NCI-H1436 (cell line): ENCODE measurements at regions not wholly inside any gene's neighbourhood (a gene's known extent, or its start where the extent isn't known, plus 50 kb on each side); places are given as distances from the start of the nearest gene placed in this dataset.
A peak's percentile ranks its signal among the peaks of the same experiment; 100 is the strongest.

Source experiments
- DNase-seq: peaks from one replicate; lab custom pipeline; 2025; lab: John Stamatoyannopoulos, UW

DNA sequence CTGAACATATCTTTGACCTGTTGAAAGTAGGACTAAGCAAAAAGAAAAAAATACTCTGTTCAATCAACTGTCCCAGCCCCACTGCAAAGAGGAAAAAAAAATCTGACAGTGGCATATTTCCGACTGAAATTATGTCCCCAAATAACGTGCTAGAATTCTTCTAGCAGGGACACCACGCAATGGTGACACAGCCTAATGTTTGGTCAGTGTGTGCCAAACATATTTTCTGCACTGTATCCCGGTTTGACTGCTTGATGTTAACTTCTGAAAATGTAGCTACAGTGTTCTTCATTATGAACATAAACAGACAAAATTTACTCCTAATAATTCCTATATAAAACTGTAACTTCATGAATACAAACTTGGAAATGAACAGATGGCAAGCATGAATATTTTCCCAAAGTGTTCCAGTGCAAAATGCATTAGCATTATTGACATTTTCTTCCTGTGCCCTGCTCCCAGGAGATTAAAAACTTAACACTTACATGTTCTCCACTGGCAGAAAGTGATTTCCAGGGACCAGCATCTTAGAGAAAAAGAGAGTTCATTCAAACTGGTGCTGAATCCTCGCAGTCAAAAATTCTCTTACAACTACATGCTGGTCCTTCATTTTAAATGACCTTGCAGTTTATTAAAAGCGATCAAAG is 72.4 kb upstream of the SYT1 start:
- no peak for DNase-seq

DNA sequence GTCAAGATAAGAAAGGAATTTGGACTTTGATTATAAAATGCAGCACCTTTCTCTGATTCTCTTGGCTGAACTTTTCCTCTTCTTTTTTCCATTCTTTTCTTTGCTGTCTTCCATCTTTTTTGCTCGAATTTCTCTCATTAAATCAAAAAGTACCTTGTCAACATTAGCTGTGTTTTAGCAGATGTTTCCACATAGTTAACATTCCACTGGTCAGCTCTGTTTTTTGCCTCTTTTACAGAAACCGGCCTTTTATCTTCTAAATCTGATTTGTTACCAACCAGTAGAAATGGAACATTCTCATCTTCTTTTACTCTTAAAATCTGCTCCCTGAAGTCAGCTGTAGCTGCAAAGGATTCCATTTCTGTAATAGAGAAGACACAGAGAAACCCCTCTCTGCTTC is 71.1 kb upstream of the SYT1 start:
- DNase-seq = no peak

DNA sequence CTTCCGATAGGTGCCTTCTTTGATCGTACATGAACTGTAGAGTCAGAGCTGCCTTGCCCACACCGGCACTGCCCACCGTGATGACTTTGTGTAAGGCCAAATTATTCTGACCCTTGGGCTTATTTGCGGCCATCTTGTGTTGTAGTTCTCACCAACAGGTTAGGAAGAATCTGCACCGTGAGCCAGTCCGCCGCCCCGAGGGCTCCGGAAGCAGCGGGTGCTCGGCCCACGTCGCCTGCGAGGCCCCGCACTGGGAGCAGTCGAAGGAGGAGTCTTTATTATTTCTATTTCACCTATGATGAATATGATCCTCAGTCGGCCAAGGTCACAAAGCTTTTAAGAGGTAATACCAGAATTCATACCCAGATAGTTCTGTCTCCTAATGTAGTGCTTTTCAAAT is 70.6 kb upstream of the SYT1 start:
- no peak for DNase-seq

DNA sequence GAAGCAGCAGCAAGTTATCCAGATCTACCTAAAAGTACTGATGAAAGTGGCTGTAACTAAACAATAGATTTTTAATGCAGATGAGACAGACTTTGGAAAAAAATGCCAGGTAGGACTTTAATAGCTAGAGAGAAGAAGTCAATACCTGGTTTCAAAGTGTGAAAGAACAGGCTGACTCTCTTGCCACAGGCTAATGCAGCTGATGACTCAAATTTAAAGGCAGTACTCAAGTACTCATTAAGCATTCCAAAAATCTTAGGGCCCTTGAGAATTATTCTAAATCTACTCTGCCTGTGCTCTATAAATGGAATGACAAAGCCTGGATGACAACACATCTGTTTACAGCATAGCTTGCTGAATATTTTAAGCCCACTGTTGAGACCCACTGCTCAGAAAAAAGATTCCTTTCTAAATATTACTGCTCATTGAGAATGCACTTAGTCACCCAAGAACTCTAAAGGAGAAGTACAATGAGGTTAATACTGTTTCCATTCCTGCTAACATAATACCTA is 68.6 kb upstream of the SYT1 start:
- no peak for DNase-seq

DNA sequence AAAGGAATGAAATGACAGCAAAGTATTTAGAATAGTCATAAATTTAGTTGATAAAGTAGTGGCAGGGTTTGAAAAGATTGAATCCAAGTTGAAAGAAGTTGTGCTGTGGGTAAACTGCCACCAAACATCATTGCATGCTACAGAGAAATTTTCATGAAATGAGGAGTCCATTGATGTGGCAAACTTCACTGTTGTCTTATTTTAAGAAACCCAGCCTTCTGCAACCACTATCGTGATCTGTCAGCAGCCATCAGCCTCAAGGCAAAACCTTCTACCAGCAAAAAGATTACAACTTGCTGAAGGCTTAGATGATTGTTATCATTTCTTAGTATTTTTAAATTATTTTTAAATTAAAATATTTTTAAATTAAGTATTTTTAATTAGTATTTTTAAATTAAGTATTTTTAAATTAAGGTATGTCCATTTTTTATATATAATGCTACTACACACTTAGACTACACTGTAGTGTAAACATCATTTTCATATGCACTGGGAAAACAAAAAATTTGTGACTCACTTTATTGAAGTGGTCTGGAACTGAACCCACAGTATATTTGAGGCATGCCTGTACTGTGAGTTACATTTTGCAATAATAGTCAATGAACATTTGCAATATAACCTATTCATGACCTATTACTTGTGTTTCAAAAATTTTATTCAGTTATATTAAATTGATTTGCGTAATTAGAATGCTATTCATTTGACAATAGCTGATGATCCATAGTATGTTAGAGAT is 67.2 kb upstream of the SYT1 start:
- no peak for DNase-seq

DNA sequence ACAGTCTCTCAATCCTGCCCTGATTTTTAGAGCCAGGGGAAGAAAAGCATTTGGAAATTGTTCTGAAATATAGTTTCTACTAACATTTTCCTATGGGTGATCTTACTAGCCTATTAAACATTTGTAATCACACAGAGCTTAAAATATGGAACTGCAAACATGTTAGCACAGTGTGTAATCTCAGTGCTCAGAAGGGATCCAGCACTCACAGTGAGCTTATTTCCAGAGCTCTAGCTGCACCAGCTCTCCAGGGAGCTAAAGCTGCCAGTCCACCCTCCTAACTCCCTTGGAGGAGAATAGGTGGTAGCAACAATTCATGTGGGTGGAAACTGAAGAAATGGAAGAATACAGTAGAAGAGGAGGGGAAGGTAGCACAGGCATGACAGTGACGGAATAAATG is 64.9 kb upstream of the SYT1 start:
- DNase-seq = peak; percentile 19

DNA sequence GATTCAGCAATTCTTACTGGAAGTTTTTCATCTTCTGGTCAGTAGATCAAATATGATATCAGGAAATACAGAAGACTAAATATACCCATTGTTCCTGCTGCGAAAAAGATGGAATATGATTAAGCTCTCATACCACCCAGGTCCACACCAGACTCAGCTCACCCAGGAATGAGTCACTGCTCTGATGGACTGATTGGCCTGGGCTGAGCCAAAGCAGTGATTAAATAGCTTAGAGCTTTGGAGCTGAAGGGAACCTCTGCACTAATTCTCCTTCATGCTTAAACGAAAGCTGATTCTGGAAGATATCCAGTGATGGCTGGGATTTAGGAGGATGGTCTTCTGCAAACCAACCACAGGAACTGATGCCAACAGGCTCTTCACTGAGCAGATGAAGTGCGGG is 62.0 kb upstream of the SYT1 start:
- DNase-seq = no peak

DNA sequence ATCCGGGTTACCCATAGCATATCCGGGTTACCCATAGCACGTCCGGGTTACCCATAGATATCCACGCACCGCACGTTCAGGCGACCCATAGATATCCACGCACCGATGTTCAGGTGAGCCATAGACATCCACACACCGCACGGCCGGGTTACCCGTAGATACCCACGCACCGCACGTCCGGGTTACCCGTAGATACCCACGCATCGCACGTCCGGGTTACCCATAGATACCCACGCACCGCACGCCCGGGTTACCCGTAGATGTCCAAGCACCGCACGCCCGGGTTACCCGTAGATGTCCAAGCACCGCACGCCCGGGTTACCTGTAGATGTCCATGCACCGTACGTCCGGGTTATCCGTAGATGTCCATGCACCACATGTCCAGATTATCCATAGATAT is 60.3 kb upstream of the SYT1 start:
- DNase-seq = no peak
